Ovary (tissue), 3 donors: ENCODE measurements at regions not wholly inside any gene's neighbourhood (a gene's known extent, or its start where the extent isn't known, plus 50 kb on each side); places are given as distances from the start of the nearest gene placed in this dataset.

Source experiments
- POLR2A ChIP-seq: fragments of 450-650 bp; IDR thresholded peaks from one replicate; pipeline ENCODE4 v1.6.1; 2017; ENCODE audit warnings: antibody characterized with exemption, mild to moderate bottlenecking, moderate library complexity
- TF ChIP-seq, protein P1 (sequence below), 3 donors: fragments of 450-650 bp in 2 of 3; fragments of 200-600 bp in 1 of 3; IDR thresholded peaks; one replicate each; pipeline versions ENCODE4 v1.5.1 to v1.8.0; 2016 to 2022; ENCODE audit warnings: antibody characterized with exemption in 3 of 3, mild to moderate bottlenecking in 1 of 3
- donor health status: DM: no; HTN: no; CAD: no.

DNA sequence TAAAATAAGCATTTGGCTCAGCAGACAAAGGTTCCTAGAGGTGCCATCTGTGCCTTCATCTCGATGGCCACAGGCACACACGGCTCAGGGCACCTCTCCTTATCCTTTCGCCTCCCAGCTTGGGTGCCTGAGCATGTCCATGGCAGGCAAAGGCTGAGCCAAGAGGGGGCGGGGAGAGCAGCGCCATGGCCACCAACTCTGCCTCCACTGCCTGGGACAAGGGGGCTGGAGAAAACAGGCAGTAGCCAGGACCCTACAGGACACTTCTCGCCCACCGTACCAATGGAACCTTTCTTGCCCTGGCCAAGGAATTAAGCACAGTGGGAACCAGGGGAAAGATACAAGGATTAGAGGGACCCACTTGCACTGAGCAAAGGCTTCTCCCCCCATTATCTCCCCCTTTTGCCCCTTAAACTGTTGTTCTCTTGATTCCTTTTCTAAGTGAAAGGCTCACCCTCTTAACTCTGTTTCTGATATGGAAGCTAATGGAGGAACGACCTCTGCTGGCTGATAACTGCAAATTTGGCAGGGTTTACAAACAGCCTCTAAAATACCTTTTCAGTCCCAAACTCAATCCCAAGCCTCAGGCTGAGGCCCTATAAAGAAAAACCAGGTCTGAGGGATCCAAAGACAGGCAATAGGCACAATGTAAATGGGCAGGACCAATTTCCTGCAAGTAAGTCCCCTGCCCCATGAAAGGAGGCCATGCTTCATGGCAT is 335.2 kb downstream of the ADAM29 start:
- TF ChIP-seq, protein P1, sequence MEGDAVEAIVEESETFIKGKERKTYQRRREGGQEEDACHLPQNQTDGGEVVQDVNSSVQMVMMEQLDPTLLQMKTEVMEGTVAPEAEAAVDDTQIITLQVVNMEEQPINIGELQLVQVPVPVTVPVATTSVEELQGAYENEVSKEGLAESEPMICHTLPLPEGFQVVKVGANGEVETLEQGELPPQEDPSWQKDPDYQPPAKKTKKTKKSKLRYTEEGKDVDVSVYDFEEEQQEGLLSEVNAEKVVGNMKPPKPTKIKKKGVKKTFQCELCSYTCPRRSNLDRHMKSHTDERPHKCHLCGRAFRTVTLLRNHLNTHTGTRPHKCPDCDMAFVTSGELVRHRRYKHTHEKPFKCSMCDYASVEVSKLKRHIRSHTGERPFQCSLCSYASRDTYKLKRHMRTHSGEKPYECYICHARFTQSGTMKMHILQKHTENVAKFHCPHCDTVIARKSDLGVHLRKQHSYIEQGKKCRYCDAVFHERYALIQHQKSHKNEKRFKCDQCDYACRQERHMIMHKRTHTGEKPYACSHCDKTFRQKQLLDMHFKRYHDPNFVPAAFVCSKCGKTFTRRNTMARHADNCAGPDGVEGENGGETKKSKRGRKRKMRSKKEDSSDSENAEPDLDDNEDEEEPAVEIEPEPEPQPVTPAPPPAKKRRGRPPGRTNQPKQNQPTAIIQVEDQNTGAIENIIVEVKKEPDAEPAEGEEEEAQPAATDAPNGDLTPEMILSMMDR (IDR thresholded peaks at IDR 0.05): no peak
- TF ChIP-seq POLR2A: no peak
